ENCODE measurements at regions not wholly inside any gene's neighbourhood (a gene's known extent, or its start where the extent isn't known, plus 50 kb on each side); places are given as distances from the start of the nearest gene placed in this dataset.

DNA sequence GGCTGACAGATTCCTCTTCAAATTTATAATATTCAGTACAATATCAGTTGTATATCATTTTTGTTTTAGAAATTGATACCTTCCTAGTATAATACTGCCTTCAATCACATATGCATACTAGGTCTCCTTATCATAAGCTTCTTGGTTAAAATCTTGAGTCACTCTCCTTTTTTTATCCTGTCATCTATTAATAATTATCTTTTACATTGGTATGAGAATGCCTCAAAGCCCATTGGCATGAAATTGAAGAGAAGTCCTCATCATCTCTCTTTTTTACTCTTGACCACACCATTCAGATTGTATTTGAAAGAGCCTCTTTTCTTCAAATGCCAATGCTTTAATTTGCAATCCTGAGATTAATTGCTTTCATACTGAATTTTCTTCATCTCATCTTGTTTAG, 810.3 kb downstream of the BRINP1 start:
- H3K36me3 Mint-ChIP-seq (ENCODE audit: low read depth, unreplicated experiment): no peaks in the 10 kb centered on the region
- DNase-seq (ENCODE audit: low read depth): no peak

DNA sequence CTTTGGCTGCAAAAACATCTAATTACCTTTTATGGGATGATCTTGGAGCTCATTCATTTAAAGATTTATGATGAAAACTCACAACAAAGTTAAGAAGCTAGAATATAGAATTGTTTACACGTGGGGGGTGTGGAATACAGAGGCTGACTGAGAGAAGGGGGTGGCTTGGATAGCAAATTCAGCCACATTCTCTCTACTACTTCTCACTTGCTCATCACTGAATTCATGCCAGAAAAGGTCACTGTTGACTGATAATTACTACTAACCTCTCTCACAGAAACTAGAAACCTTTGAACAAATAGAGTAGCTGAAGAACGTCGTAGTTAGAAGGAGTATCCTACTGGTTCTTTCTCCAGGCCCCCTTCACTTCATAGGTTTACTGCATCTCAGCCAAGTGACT, 808.2 kb downstream of the BRINP1 start:
- Histone ChIP-seq H2AFZ (ENCODE audit: low read depth, low read length) (no peak overlapping the region), H3K9me3 (ENCODE audit: insufficient read depth, low read depth, low read length) (no peaks in the 10 kb centered on the region), H3K4me3 (ENCODE audit: insufficient read depth, low read depth, low read length) (no peak overlapping the region), H3K27ac (ENCODE audit: low read depth, low read length) (no peak overlapping the region), H3K27me3 (ENCODE audit: insufficient read depth, low read length) (no peaks in the 10 kb centered on the region), H3K4me2 (ENCODE audit: low read length) (no peak overlapping the region), H3K9ac (ENCODE audit: low read length) (no peak overlapping the region), H4K20me1 (ENCODE audit: insufficient read depth, low read length) (no peaks in the 10 kb centered on the region), H3K36me3 (ENCODE audit: insufficient read depth, low read length) (no peaks in the 10 kb centered on the region), H3K79me2 (ENCODE audit: insufficient read depth, low read length) (no peaks in the 10 kb centered on the region), H3K4me1 (ENCODE audit: insufficient read depth, low read length) (peaks cover 3% of the 10 kb centered on the region)
- Mint-ChIP-seq H3K4me3 (ENCODE audit: unreplicated experiment) (no peak overlapping the region), H3K4me1 (ENCODE audit: low read depth, unreplicated experiment) (peaks cover 19% of the 10 kb centered on the region), H3K9me3 (ENCODE audit: unreplicated experiment) (no peaks in the 10 kb centered on the region), H3K27ac (ENCODE audit: unreplicated experiment) (no peak overlapping the region), H3K36me3 (ENCODE audit: low read depth, unreplicated experiment) (no peaks in the 10 kb centered on the region), H3K27me3 (ENCODE audit: low read depth, unreplicated experiment) (no peaks in the 10 kb centered on the region)
- FAIRE-seq (no peak), DNase-seq (ENCODE audit: low read depth) (no peak)
- TF ChIP-seq, protein P1, sequence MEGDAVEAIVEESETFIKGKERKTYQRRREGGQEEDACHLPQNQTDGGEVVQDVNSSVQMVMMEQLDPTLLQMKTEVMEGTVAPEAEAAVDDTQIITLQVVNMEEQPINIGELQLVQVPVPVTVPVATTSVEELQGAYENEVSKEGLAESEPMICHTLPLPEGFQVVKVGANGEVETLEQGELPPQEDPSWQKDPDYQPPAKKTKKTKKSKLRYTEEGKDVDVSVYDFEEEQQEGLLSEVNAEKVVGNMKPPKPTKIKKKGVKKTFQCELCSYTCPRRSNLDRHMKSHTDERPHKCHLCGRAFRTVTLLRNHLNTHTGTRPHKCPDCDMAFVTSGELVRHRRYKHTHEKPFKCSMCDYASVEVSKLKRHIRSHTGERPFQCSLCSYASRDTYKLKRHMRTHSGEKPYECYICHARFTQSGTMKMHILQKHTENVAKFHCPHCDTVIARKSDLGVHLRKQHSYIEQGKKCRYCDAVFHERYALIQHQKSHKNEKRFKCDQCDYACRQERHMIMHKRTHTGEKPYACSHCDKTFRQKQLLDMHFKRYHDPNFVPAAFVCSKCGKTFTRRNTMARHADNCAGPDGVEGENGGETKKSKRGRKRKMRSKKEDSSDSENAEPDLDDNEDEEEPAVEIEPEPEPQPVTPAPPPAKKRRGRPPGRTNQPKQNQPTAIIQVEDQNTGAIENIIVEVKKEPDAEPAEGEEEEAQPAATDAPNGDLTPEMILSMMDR (IDR thresholded peaks at IDR 0.05; ENCODE audit: insufficient read depth, low read depth, low read length): no peak
- TF ChIP-seq EZH2 (IDR thresholded peaks at IDR 0.05; ENCODE audit: insufficient read depth, low read length): no peak

More for the DNA sequence above, 810.3 kb downstream of the BRINP1 start:
- no peak overlapping the region for H3K27ac Mint-ChIP-seq (ENCODE audit: unreplicated experiment)
- FAIRE-seq: no peak
- Histone ChIP-seq H3K79me2 (ENCODE audit: insufficient read depth, low read length) (no peaks in the 10 kb centered on the region), H3K9me3 (ENCODE audit: insufficient read depth, low read depth, low read length) (no peaks in the 10 kb centered on the region), H2AFZ (ENCODE audit: low read depth, low read length) (no peak overlapping the region), H3K9ac (ENCODE audit: low read length) (no peak overlapping the region), H3K36me3 (ENCODE audit: insufficient read depth, low read length) (no peaks in the 10 kb centered on the region), H3K4me2 (ENCODE audit: low read length) (no peak overlapping the region), H3K4me1 (ENCODE audit: insufficient read depth, low read length) (peaks cover 3% of the 10 kb centered on the region), H3K27ac (ENCODE audit: low read depth, low read length) (no peak overlapping the region), H3K4me3 (ENCODE audit: insufficient read depth, low read depth, low read length) (no peak overlapping the region), H4K20me1 (ENCODE audit: insufficient read depth, low read length) (no peaks in the 10 kb centered on the region), H3K27me3 (ENCODE audit: insufficient read depth, low read length) (no peaks in the 10 kb centered on the region)
- H3K4me1 Mint-ChIP-seq (ENCODE audit: low read depth, unreplicated experiment): peaks cover 16% of the 10 kb centered on the region
- H3K27me3 Mint-ChIP-seq (ENCODE audit: low read depth, unreplicated experiment): peaks cover 2% of the 10 kb centered on the region
- H3K4me3 Mint-ChIP-seq (ENCODE audit: unreplicated experiment): no peak overlapping the region
- TF ChIP-seq EZH2 (IDR thresholded peaks at IDR 0.05; ENCODE audit: insufficient read depth, low read length): no peak
- TF ChIP-seq, protein P1 (IDR thresholded peaks at IDR 0.05; ENCODE audit: insufficient read depth, low read depth, low read length): no peak
- H3K9me3 Mint-ChIP-seq (ENCODE audit: unreplicated experiment): no peaks in the 10 kb centered on the region

DNA sequence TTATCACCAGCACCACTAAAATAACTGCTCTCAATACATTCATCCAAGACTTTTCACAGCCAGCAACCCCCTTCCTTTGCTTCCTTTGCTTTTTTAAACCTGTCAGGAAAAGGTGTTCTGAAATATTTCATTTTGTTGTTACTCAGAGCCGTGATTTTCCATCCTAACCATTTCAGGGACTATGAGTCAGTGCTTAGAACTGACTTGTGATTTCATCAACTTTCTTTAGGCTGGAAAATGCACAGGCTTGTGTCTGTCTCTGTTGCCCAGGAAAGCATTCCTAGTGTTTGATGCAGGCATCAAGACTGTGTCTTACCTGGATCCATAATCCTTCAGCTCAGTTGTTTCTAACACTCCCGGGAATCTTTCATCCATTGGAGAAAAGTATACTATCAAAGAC, 805.6 kb downstream of the BRINP1 start:
- Mint-ChIP-seq H3K4me3 (ENCODE audit: unreplicated experiment) (peak overlapping the region; percentile 20), H3K36me3 (ENCODE audit: low read depth, unreplicated experiment) (no peaks in the 10 kb centered on the region), H3K4me1 (ENCODE audit: low read depth, unreplicated experiment) (peaks cover 27% of the 10 kb centered on the region), H3K27ac (ENCODE audit: unreplicated experiment) (peak overlapping the region; percentile 98), H3K27me3 (ENCODE audit: low read depth, unreplicated experiment) (no peaks in the 10 kb centered on the region), H3K9me3 (ENCODE audit: unreplicated experiment) (no peaks in the 10 kb centered on the region)
- H3K4me1 ChIP-seq (ENCODE audit: insufficient read depth, low read length): peaks cover 3% of the 10 kb centered on the region
- TF ChIP-seq, protein P1 (IDR thresholded peaks at IDR 0.05; ENCODE audit: insufficient read depth, low read depth, low read length): no peak
- TF ChIP-seq EZH2 (IDR thresholded peaks at IDR 0.05; ENCODE audit: insufficient read depth, low read length): no peak
- H3K36me3 ChIP-seq (ENCODE audit: insufficient read depth, low read length): no peaks in the 10 kb centered on the region
- no peaks in the 10 kb centered on the region for H4K20me1 ChIP-seq (ENCODE audit: insufficient read depth, low read length)
- H3K27ac ChIP-seq (ENCODE audit: low read depth, low read length): no peak overlapping the region
- H3K9ac ChIP-seq (ENCODE audit: low read length): no peak overlapping the region
- H3K4me3 ChIP-seq (ENCODE audit: insufficient read depth, low read depth, low read length): no peak overlapping the region
- peak; percentile 5 for DNase-seq (ENCODE audit: low read depth)
- no peaks in the 10 kb centered on the region for H3K79me2 ChIP-seq (ENCODE audit: insufficient read depth, low read length)
- no peaks in the 10 kb centered on the region for H3K9me3 ChIP-seq (ENCODE audit: insufficient read depth, low read depth, low read length)
- no peak overlapping the region for H2AFZ ChIP-seq (ENCODE audit: low read depth, low read length)
- H3K27me3 ChIP-seq (ENCODE audit: insufficient read depth, low read length): no peaks in the 10 kb centered on the region
- FAIRE-seq: no peak
- H3K4me2 ChIP-seq (ENCODE audit: low read length): no peak overlapping the region

Data from astrocyte (in vitro differentiated cells and primary cell).